ENCODE measurements at regions not wholly inside any gene's neighbourhood (a gene's known extent, or its start where the extent isn't known, plus 50 kb on each side); places are given as distances from the start of the nearest gene placed in this dataset.

- Histone ChIP-seq H4K20me1 (replicated peaks in 1 of 2; ENCODE audit: control insufficient read depth in 1 of 2, insufficient read depth in 2 of 2, low read length in 2 of 2) (no peaks in the 10 kb centered on the region), H2AK5ac (ENCODE audit: low read depth, low read length) (no peak overlapping the region), H2AFZ (ENCODE audit: low read length) (no peak overlapping the region), H3K56ac (replicated peaks; ENCODE audit: insufficient read length, low read depth, low read length) (no peak overlapping the region), H3K4me3 (ENCODE audit: extremely low read depth in 1 of 4, insufficient read depth in 2 of 4, low read depth in 3 of 4, low read length in 4 of 4) (no peak overlapping the region), H4K8ac (ENCODE audit: extremely low read depth, insufficient read depth, low read length) (no peak overlapping the region), H3K27ac (ENCODE audit: low read depth, low read length) (no peak overlapping the region), H2BK120ac (replicated peaks; ENCODE audit: low read depth, low read length) (no peak overlapping the region), H3K4ac (replicated peaks; ENCODE audit: insufficient read length, low read depth, low read length) (no peak overlapping the region), H2BK20ac (ENCODE audit: low read length) (no peak overlapping the region), H3K23ac (ENCODE audit: insufficient read length) (no peak overlapping the region), H3K18ac (ENCODE audit: extremely low read depth, low read length) (no peak overlapping the region), H3K9ac (replicated peaks in 1 of 4; ENCODE audit: extremely low read depth in 1 of 4, low read depth in 3 of 4, low read length in 3 of 4) (no peak overlapping the region), H3K14ac (ENCODE audit: insufficient read length) (no peak overlapping the region), H3K4me2 (ENCODE audit: insufficient read depth in 1 of 2, low read depth in 2 of 2, low read length in 2 of 2) (no peak overlapping the region), H3K4me1 (replicated peaks in 1 of 4; ENCODE audit: control insufficient read depth in 3 of 4, insufficient read depth in 4 of 4, low read length in 3 of 4) (no peaks in the 10 kb centered on the region), H3K27me3 (replicated peaks in 1 of 4; ENCODE audit: control insufficient read depth in 3 of 4, extremely low read depth in 1 of 4, insufficient read depth in 3 of 4, low read length in 3 of 4) (no peaks in the 10 kb centered on the region), H2BK5ac (ENCODE audit: low read depth, low read length) (no peak overlapping the region), H2BK12ac (ENCODE audit: low read depth, low read length) (no peak overlapping the region), H4K91ac (replicated peaks; ENCODE audit: insufficient read length, low read length) (no peak overlapping the region), H2BK15ac (ENCODE audit: low read length) (no peak overlapping the region), H3K23me2 (ENCODE audit: low read depth, low read length) (no peaks in the 10 kb centered on the region), H3K36me3 (ENCODE audit: control insufficient read depth in 2 of 4, insufficient read depth in 4 of 4, low read length in 3 of 4) (no peaks in the 10 kb centered on the region; a peak in 1 of 8 replicates), H3K79me1 (ENCODE audit: low read depth, low read length) (no peaks in the 10 kb centered on the region), H3K9me3 (ENCODE audit: insufficient read depth in 2 of 2, low read depth in 1 of 2, low read length in 1 of 2) (no peaks in the 10 kb centered on the region), H3K79me2 (ENCODE audit: control insufficient read depth in 1 of 2, insufficient read depth in 2 of 2, low read length in 2 of 2) (no peaks in the 10 kb centered on the region), H4K5ac (ENCODE audit: insufficient read length, low read depth, low read length) (no peak overlapping the region)
- no peak for DNase-seq (ENCODE audit: low read depth in 1 of 2, low spot score in 2 of 2)
- 85% methylated on average over 4 of the region's 4 CpGs; no CpG with 5 or more reads in 1 of the 2 experiments for WGBS, 2 experiments (ENCODE audit: extremely low coverage in 1 of 2, insufficient coverage in 1 of 2, insufficient read length in 1 of 2, insufficient replicate concordance in 2 of 2, low coverage in 1 of 2, low lambda C conversion rate in 2 of 2, missing lambda C conversion rate in 1 of 2)
- ChIA-PET CTCF (ENCODE audit: partially characterized antibody) (no interaction called here), POLR2A (ENCODE audit: partially characterized antibody) (no interaction called here)
- TF ChIP-seq CTCF (IDR thresholded peaks at IDR 0.05; ENCODE audit: control extremely low read depth in 1 of 3, insufficient read depth in 1 of 3, low read depth in 1 of 3, low read length in 3 of 3): no peak
- no peak for FAIRE-seq
Observed at GRCh38 chr4:13833171-13833804, 205.8 kb upstream of the BOD1L1 start.

All from H1 (cell line).